Esophagus muscularis mucosa (tissue), 4 donors: ENCODE measurements at regions not wholly inside any gene's neighbourhood (a gene's known extent, or its start where the extent isn't known, plus 50 kb on each side); places are given as distances from the start of the nearest gene placed in this dataset.

ENCODE experiments used
- EP300 ChIP-seq: sonication (generic); formaldehyde crosslinking; IDR thresholded peaks from one replicate; pipeline ENCODE4 v1.6.1; 2017; ENCODE audit warnings: antibody characterized with exemption
- POLR2A ChIP-seq: fragments of 450-650 bp; IDR thresholded peaks from one replicate; pipeline ENCODE4 v1.6.1; 2017; ENCODE audit warnings: antibody characterized with exemption, moderate library complexity, mild to moderate bottlenecking, low read depth
- POLR2AphosphoS5 ChIP-seq, 2 donors: sonication (generic); formaldehyde crosslinking; IDR thresholded peaks; one replicate each; pipeline ENCODE4 v1.6.1; 2017; ENCODE audit warnings: antibody characterized with exemption in 2 of 2
- TF ChIP-seq, protein P1 (sequence below), 3 experiments: fragments of 200-600 bp in 2 of 3; fragments of 450-650 bp in 1 of 3; sonication (generic) in 2 of 3; IDR thresholded peaks; one replicate each; pipeline ENCODE4 v1.5.1; 2017 to 2019; ENCODE audit warnings: antibody characterized with exemption in 3 of 3, mild to moderate bottlenecking in 2 of 3, moderate library complexity in 1 of 3

DNA sequence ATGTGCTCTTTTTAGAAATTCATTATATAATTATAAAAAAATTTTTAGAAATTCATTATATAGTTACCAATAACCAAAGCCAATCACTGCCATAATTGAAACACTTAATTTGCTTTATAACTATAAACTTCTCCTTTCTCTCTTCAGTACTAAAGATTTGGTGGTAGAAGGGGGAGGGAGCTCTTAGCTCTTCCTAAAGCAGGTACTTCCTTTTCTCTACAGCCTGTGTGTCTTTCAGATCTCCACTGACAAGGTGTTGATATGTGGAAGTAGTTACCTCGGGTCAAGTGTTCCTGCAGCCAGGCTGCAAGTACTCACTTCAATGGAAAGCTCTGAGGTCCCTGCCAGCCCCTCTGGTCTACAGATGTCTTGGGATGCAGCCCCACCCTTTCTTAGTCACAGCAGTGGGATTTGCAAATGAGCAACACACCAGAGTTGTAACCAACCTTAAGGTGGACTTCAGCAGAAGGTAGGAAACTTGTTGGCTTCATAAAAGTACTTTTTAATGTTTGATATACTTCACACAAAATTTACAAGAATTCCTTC, 690.0 kb downstream of the ARHGAP15 start:
- TF ChIP-seq, protein P1, sequence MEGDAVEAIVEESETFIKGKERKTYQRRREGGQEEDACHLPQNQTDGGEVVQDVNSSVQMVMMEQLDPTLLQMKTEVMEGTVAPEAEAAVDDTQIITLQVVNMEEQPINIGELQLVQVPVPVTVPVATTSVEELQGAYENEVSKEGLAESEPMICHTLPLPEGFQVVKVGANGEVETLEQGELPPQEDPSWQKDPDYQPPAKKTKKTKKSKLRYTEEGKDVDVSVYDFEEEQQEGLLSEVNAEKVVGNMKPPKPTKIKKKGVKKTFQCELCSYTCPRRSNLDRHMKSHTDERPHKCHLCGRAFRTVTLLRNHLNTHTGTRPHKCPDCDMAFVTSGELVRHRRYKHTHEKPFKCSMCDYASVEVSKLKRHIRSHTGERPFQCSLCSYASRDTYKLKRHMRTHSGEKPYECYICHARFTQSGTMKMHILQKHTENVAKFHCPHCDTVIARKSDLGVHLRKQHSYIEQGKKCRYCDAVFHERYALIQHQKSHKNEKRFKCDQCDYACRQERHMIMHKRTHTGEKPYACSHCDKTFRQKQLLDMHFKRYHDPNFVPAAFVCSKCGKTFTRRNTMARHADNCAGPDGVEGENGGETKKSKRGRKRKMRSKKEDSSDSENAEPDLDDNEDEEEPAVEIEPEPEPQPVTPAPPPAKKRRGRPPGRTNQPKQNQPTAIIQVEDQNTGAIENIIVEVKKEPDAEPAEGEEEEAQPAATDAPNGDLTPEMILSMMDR (IDR thresholded peaks at IDR 0.05): no peak
- TF ChIP-seq POLR2A (no peak), EP300 (no peak), POLR2AphosphoS5 (IDR thresholded peaks at IDR 0.05) (no peak)
